COLO829 (cell line): ENCODE measurements at regions not wholly inside any gene's neighbourhood (a gene's known extent, or its start where the extent isn't known, plus 50 kb on each side); places are given as distances from the start of the nearest gene placed in this dataset.
"Not testable (repeated sequence)": the region's sequence is repeated elsewhere in the genome, so short reads cannot be mapped to it uniquely, and the experiment has no call there.

Experiments used
- DNase-seq: peaks from one replicate; pipeline ENCODE4 v3.0.0; 2012; ENCODE audit warnings: low spot score

GRCh38 chr15:38614621-38615020, 50.0 kb upstream of the RASGRP1 start:
- no peak for DNase-seq

- no peak for DNase-seq
Observed at GRCh38 chr15:38617831-38618230, 53.2 kb upstream of the RASGRP1 start.

- DNase-seq, result no peak
Observed at GRCh38 chr15:38618242-38618955, 53.8 kb upstream of the RASGRP1 start.

GRCh38 chr15:38620098-38620497, 55.5 kb upstream of the RASGRP1 start:
- DNase-seq, result no peak

- DNase-seq, result no peak
Observed at GRCh38 chr15:38620851-38621594, 56.4 kb upstream of the RASGRP1 start.

DNA sequence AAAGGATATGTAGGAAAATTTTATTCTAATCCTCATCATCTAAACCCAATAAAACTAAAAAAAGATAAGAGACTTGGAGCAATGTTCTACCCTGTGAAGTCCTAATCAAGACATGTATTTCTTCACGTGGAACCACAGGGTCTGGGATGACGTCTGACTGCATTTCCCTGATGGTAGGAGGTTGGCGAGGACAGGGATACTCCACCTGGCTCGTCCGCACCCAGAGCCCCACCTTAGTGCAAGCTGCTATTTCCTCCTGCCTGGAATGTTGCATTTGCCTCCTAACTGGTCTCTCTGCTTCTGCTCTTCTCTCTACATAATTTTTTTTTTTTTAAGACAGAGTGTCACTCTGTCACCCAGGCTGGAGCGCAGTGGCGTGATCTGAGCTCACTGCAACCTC, 57.7 kb upstream of the RASGRP1 start:
- no peak for DNase-seq

- DNase-seq, result no peak
Observed at GRCh38 chr15:38622908-38623307, 58.3 kb upstream of the RASGRP1 start.

DNA sequence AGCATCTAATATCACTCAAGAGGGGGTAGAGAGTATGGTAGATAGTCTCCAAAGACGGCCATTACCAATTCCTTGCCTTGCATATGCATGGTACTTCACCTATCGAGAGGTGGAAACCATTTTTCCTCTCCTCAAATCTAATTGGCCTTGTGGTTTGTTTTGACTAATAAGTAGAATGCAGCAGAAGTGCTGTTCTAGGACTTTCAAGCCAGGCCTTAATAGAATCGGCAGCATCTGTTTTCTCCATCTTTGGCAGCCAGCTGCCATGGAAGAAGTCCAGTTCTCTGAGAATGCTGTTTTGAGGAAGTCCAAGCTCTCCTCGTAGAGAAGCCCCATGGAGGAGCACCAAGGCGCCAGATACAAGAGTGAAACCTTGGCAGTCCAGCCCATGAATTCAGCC, 59.1 kb upstream of the RASGRP1 start:
- no peak for DNase-seq

- DNase-seq, result no peak
Observed at GRCh38 chr15:38624244-38625205, 59.9 kb upstream of the RASGRP1 start.

- DNase-seq, result no peak
Observed at GRCh38 chr15:38625886-38626285, 61.3 kb upstream of the RASGRP1 start.

DNA sequence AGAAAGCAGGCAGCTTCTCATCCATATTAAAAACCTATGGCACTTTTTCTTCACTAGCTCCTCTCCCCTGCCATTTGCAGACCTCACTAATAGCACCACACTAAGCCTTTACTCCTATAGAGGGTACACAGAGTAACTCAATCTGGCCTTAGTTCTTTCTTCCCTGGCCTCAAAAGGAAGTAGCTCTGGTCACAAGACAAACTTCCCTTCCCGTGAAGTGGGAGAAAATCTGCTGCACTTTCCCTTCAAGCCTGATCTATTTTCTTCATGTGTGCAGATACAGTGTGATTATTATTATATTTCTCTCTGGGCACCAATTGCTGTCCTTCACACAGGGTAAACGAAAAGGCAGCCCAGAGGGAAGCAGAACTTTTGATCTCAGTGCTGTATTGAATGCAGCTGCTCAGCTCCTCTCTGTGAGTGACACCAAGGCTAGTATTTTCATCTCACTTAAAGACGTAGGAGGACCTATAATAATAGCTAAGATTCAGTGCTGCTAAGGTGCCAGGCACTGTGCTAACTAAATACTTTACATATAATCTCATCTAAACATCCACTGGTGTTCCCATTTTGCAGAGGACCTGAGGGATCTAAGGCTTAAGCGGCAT, 61.9 kb upstream of the RASGRP1 start:
- no peak for DNase-seq

DNA sequence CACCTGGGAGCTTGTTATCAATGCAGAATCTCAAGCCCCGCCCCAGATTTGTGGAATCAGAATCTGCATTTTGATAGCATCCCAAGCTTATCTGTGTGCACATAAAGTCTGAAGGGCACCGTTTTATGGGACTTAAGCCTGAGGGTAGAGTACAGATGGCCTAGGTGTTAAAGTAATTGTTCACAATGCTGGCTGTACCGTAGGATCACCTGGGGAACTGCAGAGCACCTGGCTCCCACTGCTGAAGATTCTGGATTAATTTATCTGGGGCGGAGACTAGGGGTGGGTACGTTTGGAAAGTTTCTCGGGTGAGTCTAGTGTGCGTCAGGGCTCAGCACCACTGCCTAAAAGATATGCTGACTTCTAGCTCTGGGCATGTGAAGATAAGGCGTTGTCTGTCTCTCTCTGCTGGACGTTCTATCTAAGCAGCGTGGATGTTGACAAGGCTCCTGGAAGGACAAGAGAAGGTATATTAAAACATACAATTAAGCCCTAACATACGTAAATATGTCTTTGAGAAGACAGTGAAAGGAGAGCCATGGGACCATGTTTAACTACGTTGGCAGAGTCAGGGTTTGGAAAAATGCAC, 63.2 kb upstream of the RASGRP1 start:
- no peak for DNase-seq

- DNase-seq, result no peak
Observed at GRCh38 chr15:38631119-38632075, 66.8 kb upstream of the RASGRP1 start.

GRCh38 chr15:38635170-38635569, 70.6 kb upstream of the RASGRP1 start:
- DNase-seq, result no peak

DNA sequence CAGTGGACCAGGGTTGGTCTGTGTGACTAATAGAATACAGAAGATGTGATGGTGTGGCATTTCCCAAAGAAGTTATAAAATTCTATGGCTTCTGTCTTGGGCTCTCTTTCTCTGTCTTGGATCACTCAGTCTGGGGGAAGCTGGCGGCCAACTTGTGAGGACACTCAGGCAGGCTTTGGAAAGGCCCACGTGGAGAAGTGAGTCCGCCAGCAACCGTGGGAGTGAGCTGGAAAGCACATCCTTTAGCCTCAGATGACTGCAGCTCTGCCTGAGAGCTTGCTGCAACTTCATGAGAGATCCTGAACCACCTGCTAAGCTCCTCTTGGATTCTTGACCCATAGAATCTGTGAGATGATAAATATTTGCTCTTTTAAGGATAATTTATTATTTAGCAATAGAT, 72.0 kb upstream of the RASGRP1 start:
- DNase-seq, result no peak

GRCh38 chr15:38638126-38638525, 73.5 kb upstream of the RASGRP1 start:
- no peak for DNase-seq

- DNase-seq, result no peak
Observed at GRCh38 chr15:38638811-38639210, 74.2 kb upstream of the RASGRP1 start.

GRCh38 chr15:38642689-38643270, 78.2 kb upstream of the RASGRP1 start:
- DNase-seq, result no peak

- DNase-seq, result not testable (repeated sequence)
Observed at GRCh38 chr15:38644353-38644752, 79.7 kb upstream of the RASGRP1 start.

DNA sequence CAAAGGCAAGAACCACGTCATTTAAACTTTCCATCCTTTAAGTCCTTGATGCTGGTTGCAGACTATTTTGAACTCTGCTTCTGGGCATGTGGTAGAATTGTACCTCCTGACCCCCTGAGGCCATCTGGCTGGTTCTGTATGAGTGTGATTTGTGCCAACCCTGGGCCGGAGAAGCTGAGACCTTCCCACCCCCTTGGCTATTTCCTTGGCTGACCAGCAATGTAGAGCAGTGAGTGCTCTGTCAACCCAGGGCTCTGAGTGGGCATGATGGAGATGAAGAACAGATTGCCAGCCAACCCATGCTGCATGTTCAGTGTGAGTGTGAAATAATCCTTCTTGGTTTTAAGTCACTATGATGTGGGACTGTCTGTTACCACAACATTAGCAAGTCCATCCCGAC, 82.1 kb upstream of the RASGRP1 start:
- no peak for DNase-seq
